ENCODE measurements at regions not wholly inside any gene's neighbourhood (a gene's known extent, or its start where the extent isn't known, plus 50 kb on each side); places are given as distances from the start of the nearest gene placed in this dataset.

DNA sequence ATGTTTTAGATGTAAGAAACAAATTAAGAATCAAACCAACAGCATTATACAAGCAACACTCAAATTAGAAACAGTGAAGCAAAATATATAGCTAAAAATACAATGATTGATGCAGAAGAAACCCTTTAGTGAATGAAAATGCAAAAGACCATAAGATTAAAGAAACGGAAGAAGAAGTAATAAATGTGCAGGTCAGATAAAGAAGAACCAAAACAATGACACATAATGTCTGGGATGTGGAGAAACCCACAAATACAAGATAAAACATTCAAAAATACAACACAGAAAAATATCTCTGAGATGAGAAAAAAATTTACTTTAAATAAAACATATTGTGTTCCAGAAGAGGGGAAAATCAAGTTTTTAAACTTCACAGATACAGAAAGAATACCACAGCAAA lies 73.4 kb upstream of the AVPR1A start:
- no peak for DNase-seq

DNA sequence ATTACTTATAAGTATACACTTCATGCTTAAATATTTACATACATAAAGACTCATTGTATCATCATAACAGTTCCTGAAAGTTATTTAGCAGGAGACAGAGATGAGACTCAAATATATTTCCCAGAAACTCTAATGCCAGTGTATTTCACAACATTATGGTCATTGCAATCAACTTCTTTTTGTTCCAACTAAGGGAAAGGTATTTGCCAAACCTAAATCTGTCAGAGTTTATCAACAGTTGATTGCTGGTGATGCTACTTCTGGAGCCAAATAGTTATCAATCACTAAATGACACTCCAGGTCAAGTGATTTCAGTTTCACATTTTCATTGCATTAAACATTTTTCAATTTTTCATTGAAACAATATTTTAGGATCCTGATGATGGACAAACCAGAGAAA lies 72.1 kb upstream of the AVPR1A start:
- no peak for DNase-seq

GRCh38 chr12:63222582-63222981 lies 71.6 kb upstream of the AVPR1A start:
- no peak for DNase-seq

DNA sequence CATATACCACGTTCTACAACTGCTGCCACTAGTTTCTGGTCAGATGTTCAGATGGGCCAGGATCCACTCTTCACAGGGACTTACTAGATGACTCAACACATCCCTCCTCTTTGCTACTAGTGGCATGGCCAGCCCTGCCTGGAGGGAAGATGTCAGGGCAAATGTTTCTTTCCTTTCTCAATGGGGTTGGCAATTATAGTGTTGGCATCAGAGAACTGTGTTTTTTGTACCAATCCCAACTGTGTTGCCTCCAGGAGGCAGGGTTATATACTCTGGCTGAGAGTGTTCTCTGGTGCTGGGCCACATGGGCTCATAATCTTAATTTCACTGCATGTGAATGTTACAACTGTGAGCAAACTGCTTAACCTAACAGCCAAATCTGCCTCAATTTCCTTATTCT lies 69.9 kb upstream of the AVPR1A start:
- DNase-seq, result peak in 1 of 2 experiments; percentile 2

DNA sequence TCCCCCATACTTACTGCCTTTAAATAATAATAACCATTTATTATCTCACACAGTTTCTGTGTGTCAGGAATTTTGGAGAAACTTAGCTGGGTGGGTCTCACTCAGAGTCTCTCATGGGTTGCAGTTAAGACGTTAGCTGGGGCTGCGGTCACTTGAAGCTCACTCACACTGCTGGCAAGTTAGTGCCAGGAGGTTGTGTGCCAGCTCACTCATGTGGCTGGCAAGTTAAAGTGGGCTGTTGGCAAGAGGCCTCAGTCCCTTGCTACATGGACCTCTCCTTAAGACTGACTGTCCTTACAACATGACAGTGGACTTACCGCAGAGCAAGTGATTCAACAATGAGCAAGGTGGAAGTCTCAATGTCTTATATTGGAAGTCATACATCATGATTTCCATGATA lies 61.3 kb upstream of the AVPR1A start:
- no peak for DNase-seq

GRCh38 chr12:63208956-63209355 lies 58.0 kb upstream of the AVPR1A start:
- no peak for DNase-seq

DNA sequence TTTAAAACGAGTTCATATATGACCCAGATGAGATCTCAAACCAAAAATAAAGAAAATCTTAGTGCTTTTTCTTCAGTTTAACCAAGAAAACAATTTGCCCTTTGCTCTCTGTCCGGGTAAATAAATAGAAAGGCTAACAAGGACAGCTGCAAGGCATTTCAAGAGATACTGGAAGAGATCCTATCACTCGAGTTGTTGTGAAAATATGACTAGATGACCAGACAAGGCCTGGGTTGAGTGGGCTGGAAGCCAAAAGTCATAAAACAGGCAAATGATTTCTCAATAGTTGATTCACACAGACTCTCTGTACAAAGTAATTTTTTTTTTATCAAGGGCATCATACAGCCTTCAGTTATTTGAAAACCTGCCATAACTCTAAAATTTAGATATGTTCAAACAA lies 55.9 kb upstream of the AVPR1A start:
- DNase-seq, result no peak

DNA sequence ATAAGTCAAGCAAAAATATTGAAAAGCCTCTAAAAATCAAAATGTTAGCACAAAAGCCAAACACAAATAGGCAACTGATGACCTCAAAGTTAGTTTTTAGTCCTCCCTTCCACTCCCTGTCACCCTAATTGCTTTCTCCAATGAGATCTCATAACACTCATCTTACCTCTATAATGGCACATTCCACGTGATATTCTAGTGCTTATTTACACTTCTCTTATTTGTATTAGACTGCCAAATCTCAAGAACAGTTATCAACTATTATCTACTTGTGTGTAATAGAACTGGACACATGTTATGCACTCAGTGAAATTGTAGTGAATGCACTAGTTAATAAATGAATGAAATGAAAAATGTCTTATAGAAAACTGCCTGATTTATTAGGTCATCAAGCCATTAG lies 55.5 kb upstream of the AVPR1A start:
- DNase-seq, result no peak

Data from NCI-H446 (cell line).